ENCODE measurements at regions not wholly inside any gene's neighbourhood (a gene's known extent, or its start where the extent isn't known, plus 50 kb on each side); places are given as distances from the start of the nearest gene placed in this dataset.
A peak's percentile ranks its signal among the peaks of the same experiment; 100 is the strongest.

GRCh38 chr2:123043458-123043857 lies 981.6 kb upstream of the CNTNAP5 start:
- Histone ChIP-seq H3K27ac (replicated peaks; ENCODE audit: low read length) (no peak overlapping the region), H2BK120ac (ENCODE audit: low read depth, low read length) (no peak overlapping the region), H2AK5ac (ENCODE audit: low read depth, low read length) (no peak overlapping the region), H3K27me3 (ENCODE audit: control insufficient read depth in 3 of 3, insufficient read depth in 3 of 3, low read depth in 1 of 3, low read length in 3 of 3) (no peaks in the 10 kb centered on the region), H2BK12ac (ENCODE audit: low read length) (no peak overlapping the region), H4K8ac (ENCODE audit: low read depth, low read length) (no peak overlapping the region), H3K23ac (ENCODE audit: low read depth, low read length, poor library complexity) (no peak overlapping the region), H2BK5ac (ENCODE audit: low read length) (no peak overlapping the region), H3K4ac (ENCODE audit: low read length) (no peak overlapping the region), H4K91ac (ENCODE audit: low read depth, low read length, poor library complexity) (no peak overlapping the region), H2BK15ac (ENCODE audit: low read length) (no peak overlapping the region), H3K79me1 (ENCODE audit: low read depth, low read length) (no peaks in the 10 kb centered on the region), H3K36me3 (replicated peaks in 1 of 2; ENCODE audit: control insufficient read depth in 2 of 2, insufficient read depth in 2 of 2, low read length in 2 of 2) (no peaks in the 10 kb centered on the region), H3K4me3 (ENCODE audit: low read length in 2 of 2) (no peak overlapping the region), H3K9ac (ENCODE audit: low read depth, low read length, poor library complexity) (no peak overlapping the region), H3K9me3 (replicated peaks in 1 of 2; ENCODE audit: control insufficient read depth in 2 of 2, insufficient read depth in 1 of 2, low read depth in 1 of 2, low read length in 2 of 2) (no peaks in the 10 kb centered on the region), H3K4me1 (ENCODE audit: control insufficient read depth in 2 of 2, insufficient read depth in 1 of 2, low read depth in 1 of 2, low read length in 2 of 2) (no peaks in the 10 kb centered on the region), H3K18ac (ENCODE audit: low read length) (no peak overlapping the region), H3K14ac (ENCODE audit: low read length) (no peak overlapping the region), H3K4me2 (ENCODE audit: insufficient read depth, low read length, poor library complexity, severe bottlenecking) (no peak overlapping the region), H2AFZ (ENCODE audit: low read length) (no peak overlapping the region)
- WGBS, 2 donors (ENCODE audit: extremely low coverage in 2 of 2, insufficient read length in 2 of 2, insufficient replicate concordance in 1 of 2) = no CpG with 5 or more reads among the region's 1 CpG
- DNase-seq (ENCODE audit: low spot score) = no peak

- Histone ChIP-seq H2BK15ac (ENCODE audit: low read length) (no peak overlapping the region), H4K8ac (ENCODE audit: low read depth, low read length) (no peak overlapping the region), H2AFZ (ENCODE audit: low read length) (no peak overlapping the region), H3K9me3 (replicated peaks in 1 of 2; ENCODE audit: control insufficient read depth in 2 of 2, insufficient read depth in 1 of 2, low read depth in 1 of 2, low read length in 2 of 2) (no peaks in the 10 kb centered on the region), H3K79me1 (ENCODE audit: low read depth, low read length) (no peaks in the 10 kb centered on the region), H3K36me3 (replicated peaks in 1 of 2; ENCODE audit: control insufficient read depth in 2 of 2, insufficient read depth in 2 of 2, low read length in 2 of 2) (no peaks in the 10 kb centered on the region), H2BK12ac (ENCODE audit: low read length) (no peak overlapping the region), H3K4ac (ENCODE audit: low read length) (no peak overlapping the region), H3K4me2 (ENCODE audit: insufficient read depth, low read length, poor library complexity, severe bottlenecking) (no peak overlapping the region), H4K91ac (ENCODE audit: low read depth, low read length, poor library complexity) (no peak overlapping the region), H2AK5ac (ENCODE audit: low read depth, low read length) (no peak overlapping the region), H3K27me3 (ENCODE audit: control insufficient read depth in 3 of 3, insufficient read depth in 3 of 3, low read depth in 1 of 3, low read length in 3 of 3) (no peaks in the 10 kb centered on the region), H3K27ac (replicated peaks; ENCODE audit: low read length) (no peak overlapping the region), H3K14ac (ENCODE audit: low read length) (no peak overlapping the region), H3K23ac (ENCODE audit: low read depth, low read length, poor library complexity) (no peak overlapping the region), H2BK120ac (ENCODE audit: low read depth, low read length) (no peak overlapping the region), H2BK5ac (ENCODE audit: low read length) (no peak overlapping the region), H3K18ac (ENCODE audit: low read length) (no peak overlapping the region), H3K9ac (ENCODE audit: low read depth, low read length, poor library complexity) (no peak overlapping the region), H3K4me3 (ENCODE audit: low read length in 2 of 2) (no peak overlapping the region), H3K4me1 (ENCODE audit: control insufficient read depth in 2 of 2, insufficient read depth in 1 of 2, low read depth in 1 of 2, low read length in 2 of 2) (no peaks in the 10 kb centered on the region)
- WGBS, 2 donors (ENCODE audit: extremely low coverage in 2 of 2, insufficient read length in 2 of 2, insufficient replicate concordance in 1 of 2) = no CpG with 5 or more reads among the region's 3 CpGs
- DNase-seq (ENCODE audit: low spot score) = no peak
These were observed 979.4 kb upstream of the CNTNAP5 start for GRCh38 chr2:123045713-123046112.

- H2AK5ac ChIP-seq (ENCODE audit: low read depth, low read length) = no peak overlapping the region
- H3K4ac ChIP-seq (ENCODE audit: low read length) = no peak overlapping the region
- H3K18ac ChIP-seq (ENCODE audit: low read length) = no peak overlapping the region
- H4K91ac ChIP-seq (ENCODE audit: low read depth, low read length, poor library complexity) = no peak overlapping the region
- no peak overlapping the region for H3K14ac ChIP-seq (ENCODE audit: low read length)
- no peak overlapping the region for H3K27ac ChIP-seq (replicated peaks; ENCODE audit: low read length)
- H4K8ac ChIP-seq (ENCODE audit: low read depth, low read length) = no peak overlapping the region
- no peak overlapping the region for H3K9ac ChIP-seq (ENCODE audit: low read depth, low read length, poor library complexity)
- H3K4me1 ChIP-seq (ENCODE audit: control insufficient read depth in 2 of 2, insufficient read depth in 1 of 2, low read depth in 1 of 2, low read length in 2 of 2) = no peaks in the 10 kb centered on the region
- no peak overlapping the region for H2BK5ac ChIP-seq (ENCODE audit: low read length)
- H3K36me3 ChIP-seq (replicated peaks in 1 of 2; ENCODE audit: control insufficient read depth in 2 of 2, insufficient read depth in 2 of 2, low read length in 2 of 2) = no peaks in the 10 kb centered on the region
- H2AFZ ChIP-seq (ENCODE audit: low read length) = no peak overlapping the region
- H2BK12ac ChIP-seq (ENCODE audit: low read length) = no peak overlapping the region
- no peak overlapping the region for H3K4me2 ChIP-seq (ENCODE audit: insufficient read depth, low read length, poor library complexity, severe bottlenecking)
- H2BK120ac ChIP-seq (ENCODE audit: low read depth, low read length) = no peak overlapping the region
- no peaks in the 10 kb centered on the region for H3K9me3 ChIP-seq (replicated peaks in 1 of 2; ENCODE audit: control insufficient read depth in 2 of 2, insufficient read depth in 1 of 2, low read depth in 1 of 2, low read length in 2 of 2)
- H2BK15ac ChIP-seq (ENCODE audit: low read length) = no peak overlapping the region
- H3K27me3 ChIP-seq (ENCODE audit: control insufficient read depth in 3 of 3, insufficient read depth in 3 of 3, low read depth in 1 of 3, low read length in 3 of 3) = no peaks in the 10 kb centered on the region
- no peak overlapping the region for H3K4me3 ChIP-seq (ENCODE audit: low read length in 2 of 2)
- no peak overlapping the region for H3K23ac ChIP-seq (ENCODE audit: low read depth, low read length, poor library complexity)
- no peak for DNase-seq (ENCODE audit: low spot score)
- no peaks in the 10 kb centered on the region for H3K79me1 ChIP-seq (ENCODE audit: low read depth, low read length)
These were observed 977.9 kb upstream of the CNTNAP5 start for GRCh38 chr2:123047186-123047585.

GRCh38 chr2:123051136-123051535 lies 974.0 kb upstream of the CNTNAP5 start:
- no peak for DNase-seq (ENCODE audit: low spot score)
- H2BK15ac ChIP-seq (ENCODE audit: low read length) = no peak overlapping the region
- H2BK5ac ChIP-seq (ENCODE audit: low read length) = no peak overlapping the region
- peak overlapping the region; percentile 36 for H2AFZ ChIP-seq (ENCODE audit: low read length)
- H3K27me3 ChIP-seq (ENCODE audit: control insufficient read depth in 3 of 3, insufficient read depth in 3 of 3, low read depth in 1 of 3, low read length in 3 of 3) = no peaks in the 10 kb centered on the region
- no peak overlapping the region for H3K4ac ChIP-seq (ENCODE audit: low read length)
- WGBS, 2 donors (ENCODE audit: extremely low coverage in 2 of 2, insufficient read length in 2 of 2, insufficient replicate concordance in 1 of 2) = no CpG with 5 or more reads among the region's 2 CpGs
- H3K14ac ChIP-seq (ENCODE audit: low read length) = no peak overlapping the region
- no peak overlapping the region for H2AK5ac ChIP-seq (ENCODE audit: low read depth, low read length)
- H4K8ac ChIP-seq (ENCODE audit: low read depth, low read length) = no peak overlapping the region
- H3K4me3 ChIP-seq (ENCODE audit: low read length in 2 of 2) = no peak overlapping the region
- no peaks in the 10 kb centered on the region for H3K36me3 ChIP-seq (replicated peaks in 1 of 2; ENCODE audit: control insufficient read depth in 2 of 2, insufficient read depth in 2 of 2, low read length in 2 of 2)
- no peaks in the 10 kb centered on the region for H3K79me1 ChIP-seq (ENCODE audit: low read depth, low read length)
- no peak overlapping the region for H3K4me2 ChIP-seq (ENCODE audit: insufficient read depth, low read length, poor library complexity, severe bottlenecking)
- H2BK120ac ChIP-seq (ENCODE audit: low read depth, low read length) = no peak overlapping the region
- H3K9ac ChIP-seq (ENCODE audit: low read depth, low read length, poor library complexity) = no peak overlapping the region
- H3K23ac ChIP-seq (ENCODE audit: low read depth, low read length, poor library complexity) = no peak overlapping the region
- no peak overlapping the region for H3K18ac ChIP-seq (ENCODE audit: low read length)
- no peaks in the 10 kb centered on the region for H3K4me1 ChIP-seq (ENCODE audit: control insufficient read depth in 2 of 2, insufficient read depth in 1 of 2, low read depth in 1 of 2, low read length in 2 of 2)
- no peak overlapping the region for H2BK12ac ChIP-seq (ENCODE audit: low read length)
- no peak overlapping the region for H4K91ac ChIP-seq (ENCODE audit: low read depth, low read length, poor library complexity)
- H3K9me3 ChIP-seq (replicated peaks in 1 of 2; ENCODE audit: control insufficient read depth in 2 of 2, insufficient read depth in 1 of 2, low read depth in 1 of 2, low read length in 2 of 2) = peaks cover 0 to 6% of the 10 kb centered on the region in 2 donors
- no peak overlapping the region for H3K27ac ChIP-seq (replicated peaks; ENCODE audit: low read length)

All from neuronal stem cell (in vitro differentiated cells).